Calu3 (cell line): ENCODE measurements at regions not wholly inside any gene's neighbourhood (a gene's known extent, or its start where the extent isn't known, plus 50 kb on each side); places are given as distances from the start of the nearest gene placed in this dataset.

ENCODE experiments used
- BruUV-seq: library from RNA; stranded (reverse); fragments of 400-500 nt; replicated peaks from 2 replicates; lab custom pipeline; 2021; lab: Mats Ljungman, UMichigan
- CTCF ChIA-PET: fragments of 300-600 bp; sonication (Branson Sonifier 250); formaldehyde crosslinking; loops from one replicate; lab custom pipeline; 2022; ENCODE audit warnings: antibody characterized with exemption; lab: Charles Lee
- DNase-seq: peaks from one replicate; pipeline ENCODE4 v3.0.0; 2022
- H3K27ac Mint-ChIP-seq: one replicate; pipeline ENCODE4 v1.8.0; 2022; ENCODE audit warnings: mixed read lengths; ENCODE audit not compliant: unreplicated experiment
- H3K27me3 Mint-ChIP-seq: one replicate; pipeline ENCODE4 v1.8.0; 2022; ENCODE audit warnings: mixed read lengths; ENCODE audit not compliant: unreplicated experiment
- H3K36me3 Mint-ChIP-seq: one replicate; pipeline ENCODE4 v1.8.0; 2022; ENCODE audit warnings: mild to moderate bottlenecking, moderate library complexity, mixed read lengths; ENCODE audit not compliant: insufficient read depth, unreplicated experiment
- H3K4me1 Mint-ChIP-seq: one replicate; pipeline ENCODE4 v1.8.0; 2022; ENCODE audit warnings: mild to moderate bottlenecking, low read depth, mixed read lengths; ENCODE audit not compliant: unreplicated experiment
- H3K4me3 Mint-ChIP-seq: one replicate; pipeline ENCODE4 v1.8.0; 2022; ENCODE audit warnings: mild to moderate bottlenecking, low read depth, moderate library complexity, mixed read lengths; ENCODE audit not compliant: unreplicated experiment
- H3K9me3 Mint-ChIP-seq: one replicate; pipeline ENCODE4 v1.8.0; 2022; ENCODE audit warnings: low read depth, mixed read lengths; ENCODE audit not compliant: unreplicated experiment
- CTCF ChIP-seq: fragments of 200-600 bp; IDR thresholded peaks from one replicate; pipeline ENCODE4 v1.8.0; 2022; ENCODE audit warnings: antibody characterized with exemption; ENCODE audit not compliant: unreplicated experiment
- intact Hi-C: fragments of 100-400 bp; cut with micrococcal nuclease; formaldehyde crosslinking; loops from one replicate; pipeline ENCODE4 v1.10.0; 2022; ENCODE audit not compliant: unreplicated experiment

GRCh38 chr19:31002518-31003244 is 346.6 kb downstream of the TSHZ3 start:
- H3K4me3 Mint-ChIP-seq = no peak overlapping the region
- H3K9me3 Mint-ChIP-seq = peaks cover 26% of the 10 kb centered on the region
- DNase-seq = no peak
- no peaks in the 10 kb centered on the region for H3K36me3 Mint-ChIP-seq
- no peak for TF ChIP-seq CTCF
- CTCF ChIA-PET = no interaction called here
- H3K27ac Mint-ChIP-seq = no peak overlapping the region
- H3K27me3 Mint-ChIP-seq = no peaks in the 10 kb centered on the region
- no TSS peak for BruUV-seq
- intact Hi-C loops = no loop called here
- no peaks in the 10 kb centered on the region for H3K4me1 Mint-ChIP-seq

GRCh38 chr19:31001991-31002390 is 347.2 kb downstream of the TSHZ3 start:
- no peak for DNase-seq
- Mint-ChIP-seq H3K4me3 (no peak overlapping the region), H3K27me3 (no peaks in the 10 kb centered on the region), H3K36me3 (no peaks in the 10 kb centered on the region), H3K4me1 (no peaks in the 10 kb centered on the region), H3K9me3 (peaks cover 24% of the 10 kb centered on the region), H3K27ac (no peak overlapping the region)
- BruUV-seq = no TSS peak
- CTCF ChIA-PET = no interaction called here
- intact Hi-C loops = no loop called here
- TF ChIP-seq CTCF = no peak

- no peak for TF ChIP-seq CTCF
- Mint-ChIP-seq H3K27me3 (no peaks in the 10 kb centered on the region), H3K4me1 (no peaks in the 10 kb centered on the region), H3K4me3 (no peak overlapping the region), H3K36me3 (no peaks in the 10 kb centered on the region), H3K27ac (no peak overlapping the region), H3K9me3 (peaks cover 19% of the 10 kb centered on the region)
- CTCF ChIA-PET = no interaction called here
- BruUV-seq = no TSS peak
- intact Hi-C loops = no loop called here
- no peak for DNase-seq
Measured at GRCh38 chr19:31000913-31001312, 348.3 kb downstream of the TSHZ3 start.

GRCh38 chr19:30999726-31000125 is 349.5 kb downstream of the TSHZ3 start:
- no peaks in the 10 kb centered on the region for H3K4me1 Mint-ChIP-seq
- intact Hi-C loops = no loop called here
- H3K27me3 Mint-ChIP-seq = no peaks in the 10 kb centered on the region
- no peak for TF ChIP-seq CTCF
- H3K4me3 Mint-ChIP-seq = no peak overlapping the region
- H3K27ac Mint-ChIP-seq = no peak overlapping the region
- CTCF ChIA-PET = no interaction called here
- H3K36me3 Mint-ChIP-seq = no peaks in the 10 kb centered on the region
- no TSS peak for BruUV-seq
- no peak for DNase-seq
- peaks cover 21% of the 10 kb centered on the region for H3K9me3 Mint-ChIP-seq
